ENCODE measurements at regions not wholly inside any gene's neighbourhood (a gene's known extent, or its start where the extent isn't known, plus 50 kb on each side); places are given as distances from the start of the nearest gene placed in this dataset.
"Not testable (repeated sequence)": the region's sequence is repeated elsewhere in the genome, so short reads cannot be mapped to it uniquely, and the experiment has no call there.

GRCh38 chr4:158122501-158122900 is 50.3 kb downstream of the GASK1B start:
- no peak for DNase-seq

GRCh38 chr4:158121161-158121579 is 51.7 kb downstream of the GASK1B start:
- DNase-seq: no peak

GRCh38 chr4:158120645-158121151 is 52.1 kb downstream of the GASK1B start:
- not testable (repeated sequence) for DNase-seq

GRCh38 chr4:158112611-158113010 is 60.2 kb downstream of the GASK1B start:
- no peak for DNase-seq

- DNase-seq: no peak
These were observed 61.6 kb downstream of the GASK1B start for GRCh38 chr4:158111241-158111640.

GRCh38 chr4:158102904-158103303 is 69.9 kb downstream of the GASK1B start:
- DNase-seq: no peak

GRCh38 chr4:158099686-158100085 is 73.1 kb downstream of the GASK1B start:
- DNase-seq: no peak

GRCh38 chr4:158098802-158099201 is 74.0 kb downstream of the GASK1B start:
- no peak for DNase-seq

- DNase-seq: no peak
These were observed 78.3 kb downstream of the GASK1B start for GRCh38 chr4:158094413-158095134.

GRCh38 chr4:158090323-158090722 is 82.5 kb downstream of the GASK1B start:
- peak; percentile 20 for DNase-seq

- not testable (repeated sequence) for DNase-seq
These were observed 82.9 kb downstream of the GASK1B start for GRCh38 chr4:158089897-158090296.

- no peak for DNase-seq
These were observed 92.5 kb downstream of the GASK1B start for GRCh38 chr4:158080354-158080753.

- no peak for DNase-seq
These were observed 93.2 kb downstream of the GASK1B start for GRCh38 chr4:158079661-158080060.

GRCh38 chr4:158077835-158078234 is 95.0 kb downstream of the GASK1B start:
- DNase-seq: no peak

- no peak for DNase-seq
These were observed 98.0 kb downstream of the GASK1B start for GRCh38 chr4:158074851-158075250.

- DNase-seq: no peak
These were observed 100.9 kb downstream of the GASK1B start for GRCh38 chr4:158071931-158072330.

- no peak for DNase-seq
These were observed 104.8 kb downstream of the GASK1B start for GRCh38 chr4:158068068-158068467.

GRCh38 chr4:158067646-158068045 is 105.2 kb downstream of the GASK1B start:
- DNase-seq: no peak

- no peak for DNase-seq
These were observed 107.2 kb downstream of the GASK1B start for GRCh38 chr4:158065603-158066002.

- no peak for DNase-seq
These were observed 107.6 kb downstream of the GASK1B start for GRCh38 chr4:158065176-158065575.

- no peak for DNase-seq
These were observed 116.1 kb downstream of the GASK1B start for GRCh38 chr4:158056689-158057245.

GRCh38 chr4:158055668-158056067 is 117.2 kb downstream of the GASK1B start:
- DNase-seq: no peak

GRCh38 chr4:158053801-158054200 is 119.0 kb downstream of the GASK1B start:
- no peak for DNase-seq

- no peak for DNase-seq
These were observed 119.7 kb downstream of the GASK1B start for GRCh38 chr4:158053086-158053485.
